ENCODE measurements at regions not wholly inside any gene's neighbourhood (a gene's known extent, or its start where the extent isn't known, plus 50 kb on each side); places are given as distances from the start of the nearest gene placed in this dataset.
"Not testable (repeated sequence)": the region's sequence is repeated elsewhere in the genome, so short reads cannot be mapped to it uniquely, and the experiment has no call there.

DNA sequence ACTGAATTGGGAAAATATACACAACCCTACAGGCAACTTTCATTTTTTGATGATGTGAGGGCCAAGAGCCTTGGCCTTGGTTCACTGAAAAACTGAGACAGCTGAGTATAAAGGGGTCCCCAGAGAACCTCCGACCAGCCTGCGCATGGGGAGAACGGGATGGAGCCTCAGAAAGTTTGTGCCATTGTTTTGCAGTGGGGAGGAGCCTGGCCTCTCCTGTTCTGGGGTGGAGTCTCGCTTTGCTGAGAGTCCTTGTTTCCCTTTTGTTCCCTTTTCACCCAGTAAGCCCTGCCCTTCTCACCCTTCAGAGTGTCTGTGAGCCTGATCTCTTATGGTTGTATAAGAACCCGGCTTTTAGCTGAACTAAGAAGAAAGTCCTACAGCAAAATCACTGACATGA, 193.2 kb upstream of the AKR1E2 start:
- DNase-seq, result no peak

DNA sequence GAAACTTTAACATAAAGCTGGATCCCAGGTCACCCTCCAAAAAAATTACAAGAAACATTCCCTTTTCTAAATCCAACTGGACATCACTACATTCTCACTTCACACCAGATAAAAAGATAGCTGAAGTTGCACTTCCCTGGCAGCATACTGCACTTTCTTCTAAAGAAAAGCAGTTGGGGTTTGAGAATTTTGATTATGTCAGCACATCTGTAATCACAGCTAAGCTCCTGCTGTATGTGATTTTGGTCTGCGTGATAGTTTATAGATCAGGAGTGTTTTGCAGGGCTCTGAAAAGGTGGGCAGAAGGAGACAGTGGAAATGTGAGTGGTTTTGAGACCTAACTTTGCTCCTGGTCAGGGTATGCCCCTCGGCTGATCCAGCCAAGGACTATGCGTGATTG, 199.1 kb upstream of the AKR1E2 start:
- DNase-seq, result no peak

DNA sequence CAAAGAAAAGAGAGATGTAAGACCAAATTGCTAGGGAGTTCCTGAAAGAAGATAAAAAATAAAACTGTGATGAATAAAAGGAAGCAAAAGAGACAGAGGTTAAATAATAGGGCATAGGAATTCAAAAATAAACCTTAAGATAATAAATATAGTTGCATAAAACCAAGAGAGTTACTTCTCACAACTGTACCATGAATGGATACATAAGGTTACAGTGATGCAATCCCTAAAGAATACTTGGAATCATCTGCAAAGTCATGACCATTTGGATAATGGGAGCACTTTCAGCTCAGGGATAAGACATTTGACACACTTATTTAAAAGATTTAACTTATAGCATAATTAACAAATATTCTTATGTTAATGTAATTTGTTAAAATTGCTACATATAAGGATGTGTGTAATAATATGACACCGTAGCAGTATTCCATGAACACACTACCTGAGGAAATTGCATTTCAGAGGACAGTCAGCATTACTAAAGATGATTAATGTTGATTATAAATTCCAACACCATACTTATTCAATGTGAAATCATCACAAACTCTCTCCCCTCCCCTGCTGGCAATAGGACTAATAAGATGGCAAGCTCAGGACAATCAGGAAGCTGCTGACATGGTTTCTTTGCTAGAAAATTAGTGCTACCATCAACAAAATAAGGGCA, 202.1 kb upstream of the AKR1E2 start:
- no peak for DNase-seq

GRCh38 chr10:4623200-4623599, 202.8 kb upstream of the AKR1E2 start:
- no peak for DNase-seq

GRCh38 chr10:4622384-4622783, 203.6 kb upstream of the AKR1E2 start:
- no peak for DNase-seq

- no peak for DNase-seq
Observed at GRCh38 chr10:4617589-4617988, 208.4 kb upstream of the AKR1E2 start.

DNA sequence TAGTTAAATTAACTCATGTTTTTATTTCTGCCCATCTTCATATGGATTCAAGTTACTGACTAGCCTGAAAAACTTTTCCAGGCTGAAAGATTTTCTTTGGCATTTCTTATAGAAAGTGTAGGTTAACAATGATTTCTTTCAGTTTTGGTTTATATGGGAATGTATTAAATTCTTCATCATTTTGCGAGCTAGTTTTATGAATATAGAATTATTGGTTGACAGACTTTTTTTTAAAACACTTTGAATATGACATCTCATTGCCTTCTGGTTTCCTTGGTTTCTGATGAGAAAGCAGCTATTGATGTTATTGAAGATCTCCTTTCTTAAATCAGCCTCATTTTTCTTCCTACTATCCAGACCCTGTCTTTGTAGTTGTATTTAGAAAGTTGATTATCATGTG, 211.0 kb upstream of the AKR1E2 start:
- no peak for DNase-seq

DNA sequence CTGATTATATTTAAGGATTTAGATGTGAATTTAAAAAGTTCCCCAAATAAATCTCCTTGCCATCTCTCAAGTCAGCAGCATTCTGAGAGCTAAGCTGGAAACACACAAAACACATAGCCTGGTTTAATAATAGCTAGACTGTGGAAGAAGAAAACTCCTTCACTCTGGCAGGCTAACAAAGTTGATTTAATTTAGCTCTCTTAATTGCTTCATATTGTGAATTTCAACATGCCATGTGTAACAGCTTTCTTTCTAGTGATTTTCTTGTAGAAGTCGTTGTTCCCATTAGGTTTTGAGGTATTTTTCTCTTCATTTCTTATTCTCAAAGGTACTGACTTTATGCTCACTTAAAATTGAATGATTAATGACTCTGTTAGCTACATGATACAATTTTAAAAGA, 216.8 kb upstream of the AKR1E2 start:
- DNase-seq, result no peak

GRCh38 chr10:4607681-4608080, 218.3 kb upstream of the AKR1E2 start:
- DNase-seq, result no peak

- no peak for DNase-seq
Observed at GRCh38 chr10:4606856-4607636, 219.0 kb upstream of the AKR1E2 start.

DNA sequence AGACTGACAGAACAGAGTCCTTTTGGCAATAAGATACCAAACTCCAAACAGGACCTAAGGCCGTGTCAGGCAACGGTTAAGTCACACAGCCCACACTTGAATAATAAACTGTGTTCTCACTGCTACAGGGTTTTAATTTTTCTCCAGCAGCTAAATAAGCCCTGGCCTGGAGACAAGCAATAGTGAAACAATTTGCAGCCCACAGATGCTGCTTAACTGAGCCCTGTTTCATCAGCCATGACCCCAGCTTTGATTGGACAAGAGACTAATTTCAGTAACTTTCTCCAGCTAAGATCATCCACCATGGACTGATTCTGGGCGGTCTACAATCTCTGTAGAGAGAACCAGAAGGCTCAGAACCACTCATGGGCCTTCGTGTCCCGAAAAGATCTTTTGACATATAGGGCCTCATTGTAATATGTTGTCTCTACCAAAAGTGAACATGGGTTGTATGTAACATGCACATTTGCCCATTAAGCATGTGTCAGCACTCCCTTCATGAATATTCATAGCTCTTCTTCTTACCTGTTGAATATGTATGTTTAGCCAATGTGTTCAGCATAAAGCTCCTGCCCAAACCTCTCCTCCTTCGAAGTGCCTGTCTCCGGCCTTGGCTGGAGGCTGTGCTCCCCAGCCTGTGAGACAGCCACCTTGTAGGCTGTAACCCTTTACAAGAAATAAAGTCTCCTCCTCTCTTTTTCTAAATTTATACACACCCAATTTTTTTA, 223.1 kb upstream of the AKR1E2 start:
- DNase-seq, result no peak

- no peak for DNase-seq
Observed at GRCh38 chr10:4599471-4599870, 226.5 kb upstream of the AKR1E2 start.

DNA sequence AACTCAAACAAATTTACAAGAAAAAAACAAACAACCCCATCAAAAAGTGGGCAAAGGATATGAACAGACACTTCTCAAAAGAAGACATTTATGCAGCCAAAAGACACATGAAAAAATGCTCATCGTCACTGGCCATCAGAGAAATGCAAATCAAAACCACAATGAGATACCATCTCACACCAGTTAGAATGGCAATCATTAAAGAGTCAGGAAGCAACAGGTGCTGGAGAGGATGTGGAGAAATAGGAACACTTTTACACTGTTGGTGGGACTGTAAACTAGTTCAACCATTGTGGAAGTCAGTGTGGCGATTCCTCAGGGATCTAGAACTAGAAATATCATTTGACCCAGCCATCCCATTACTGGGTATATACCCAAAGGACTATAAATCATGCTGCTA, 228.1 kb upstream of the AKR1E2 start:
- DNase-seq, result not testable (repeated sequence)

GRCh38 chr10:4596951-4597350, 229.1 kb upstream of the AKR1E2 start:
- no peak for DNase-seq

DNA sequence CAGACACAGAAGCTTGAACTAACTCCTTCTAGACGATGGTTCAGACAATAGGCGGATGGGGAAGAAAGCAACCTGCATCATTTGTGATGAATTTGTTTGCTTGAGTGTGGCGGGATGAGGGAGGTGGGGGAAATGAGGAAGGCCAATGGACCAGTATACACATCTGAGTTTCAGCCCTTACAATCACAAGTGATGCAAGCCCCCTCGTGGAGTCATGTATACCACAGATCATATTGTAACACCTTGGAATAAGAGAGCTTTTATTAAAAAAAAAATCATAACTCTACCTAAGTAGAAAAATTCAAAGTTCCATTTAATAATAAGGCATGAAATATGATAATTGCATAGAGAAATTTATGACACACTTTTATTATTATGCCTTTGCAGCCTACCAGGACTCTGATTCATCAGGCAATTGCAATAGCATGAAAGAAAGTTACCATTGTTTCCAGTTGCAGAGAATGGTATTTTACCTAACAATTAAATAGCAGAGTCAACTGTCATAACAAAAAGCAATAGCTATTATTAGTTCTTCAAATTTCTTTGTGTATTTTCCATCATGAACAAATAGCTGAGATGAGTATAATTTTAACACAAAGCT, 230.2 kb upstream of the AKR1E2 start:
- DNase-seq, result no peak

GRCh38 chr10:4590807-4591206, 235.2 kb upstream of the AKR1E2 start:
- no peak for DNase-seq

GRCh38 chr10:4588824-4589223, 237.2 kb upstream of the AKR1E2 start:
- DNase-seq, result no peak

- DNase-seq, result no peak
Observed at GRCh38 chr10:4587466-4587865, 238.5 kb upstream of the AKR1E2 start.

DNA sequence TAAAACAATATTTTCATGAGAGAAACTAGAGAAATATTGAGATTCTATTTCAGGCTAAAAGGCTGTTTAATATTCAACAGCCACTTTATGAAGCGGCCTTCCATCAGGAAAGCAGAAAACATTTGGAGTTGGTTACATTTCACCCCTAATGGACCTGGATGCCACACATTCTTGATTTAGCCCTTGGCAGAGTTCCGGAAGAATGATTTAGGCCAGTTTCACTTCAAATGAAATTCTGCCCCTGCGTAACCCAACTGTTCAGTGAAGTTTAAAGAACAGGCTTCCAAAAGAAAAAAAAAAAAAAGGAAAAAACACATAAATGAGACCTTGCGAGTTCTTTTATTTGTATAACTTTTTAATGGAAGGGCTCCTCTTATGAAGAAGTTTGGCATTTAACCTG, 239.2 kb upstream of the AKR1E2 start:
- no peak for DNase-seq

DNA sequence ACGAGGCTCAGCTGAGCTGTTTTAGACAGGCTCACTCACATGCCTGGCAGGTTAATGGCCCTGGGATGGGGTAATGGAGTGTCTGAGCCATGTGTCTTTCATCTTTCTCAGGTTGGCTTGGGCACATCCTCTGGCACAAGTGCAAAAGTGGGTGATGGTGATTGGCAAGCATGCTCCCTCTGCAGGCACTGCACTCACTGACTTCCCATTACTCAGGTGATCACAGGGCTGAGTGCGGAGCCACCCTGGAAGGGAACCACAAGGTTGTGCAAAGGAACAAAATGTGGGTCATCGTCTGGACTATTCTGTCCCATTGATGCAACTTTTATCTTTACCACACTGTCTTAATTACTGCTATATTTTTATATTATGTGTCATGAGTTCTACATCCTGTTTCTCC, 244.1 kb upstream of the AKR1E2 start:
- DNase-seq, result no peak

- no peak for DNase-seq
Observed at GRCh38 chr10:4579844-4580243, 246.2 kb upstream of the AKR1E2 start.

DNA sequence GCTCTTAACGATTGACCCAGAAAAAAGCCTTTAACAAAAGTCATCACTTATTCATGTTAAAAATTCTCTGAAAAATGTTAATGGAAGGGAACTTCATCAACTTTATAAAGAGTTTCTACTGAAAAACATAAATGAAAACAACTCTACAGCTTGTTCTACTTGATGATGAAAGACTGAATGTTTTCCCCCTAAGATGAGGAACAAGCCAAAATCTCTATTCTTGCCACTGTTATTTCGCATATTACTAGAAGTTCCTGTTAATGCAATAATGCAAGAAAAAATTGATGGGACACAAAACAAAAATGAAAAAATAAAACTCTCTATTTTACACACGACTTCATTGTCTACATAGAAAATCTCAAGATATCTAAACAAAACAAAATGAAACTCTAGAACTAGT, 249.8 kb upstream of the AKR1E2 start:
- no peak for DNase-seq

DNA sequence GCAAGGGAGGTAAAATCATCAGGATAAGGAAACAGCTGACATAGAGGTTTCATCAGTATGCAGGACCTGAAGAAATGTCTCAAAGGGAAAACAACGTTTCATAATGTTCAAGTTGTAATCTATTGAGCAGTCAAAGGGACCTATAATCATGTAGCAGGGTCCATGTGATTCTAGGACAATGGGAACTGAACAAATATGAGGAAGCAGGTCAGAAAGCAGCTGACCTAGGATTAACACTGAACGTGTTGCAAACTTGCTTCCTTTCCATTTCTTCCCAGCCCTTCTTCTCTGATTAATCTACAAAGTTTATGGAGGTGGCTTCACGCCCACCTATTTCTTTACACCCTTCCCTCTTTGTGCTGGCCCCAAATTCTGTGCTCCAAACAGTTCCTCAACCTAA, 256.9 kb upstream of the AKR1E2 start:
- no peak for DNase-seq

- DNase-seq, result no peak
Observed at GRCh38 chr10:4568731-4569130, 257.3 kb upstream of the AKR1E2 start.

Measured in DMS79 treated with DMSO at 0.1 percent for 48 hours (cell line).